AG04450 (cell line): ENCODE measurements at regions not wholly inside any gene's neighbourhood (a gene's known extent, or its start where the extent isn't known, plus 50 kb on each side); places are given as distances from the start of the nearest gene placed in this dataset.

ENCODE experiments used
- CTCF ChIA-PET: fragments of 300-600, 350-600 bp; formaldehyde crosslinking; extraction: SDS; loops from one replicate; lab custom pipeline; 2022; ENCODE audit warnings: antibody characterized with exemption, inconsistent platforms; lab: Charles Lee
- POLR2A ChIA-PET: fragments of 350-600 bp; formaldehyde crosslinking; extraction: SDS; loops from one replicate; lab custom pipeline; 2021; ENCODE audit warnings: antibody characterized with exemption, inconsistent platforms; lab: Yijun Ruan, JAX
- DNase-seq: peaks from one replicate; pipeline ENCODE4 v3.0.0-alpha.2; 2011; ENCODE audit warnings: low read depth, low spot score
- H3K27ac ChIP-seq: one replicate; pipeline ENCODE4 v1.5.1; 2012; ENCODE audit warnings: low read depth, low read length, control low read depth
- H3K27me3 ChIP-seq: one replicate; pipeline ENCODE4 v1.6.0; 2012; ENCODE audit warnings: low read length; ENCODE audit not compliant: control insufficient read depth, insufficient read depth
- H3K4me3 ChIP-seq: 2 replicates; pipeline ENCODE4 v1.5.1; 2011; ENCODE audit warnings: mild to moderate bottlenecking, low read depth, low read length, control low read depth
- H3K9me3 ChIP-seq: 2 replicates; pipeline ENCODE4 v1.5.1; 2012; ENCODE audit warnings: low read length; ENCODE audit not compliant: control insufficient read depth, insufficient read depth
- TF ChIP-seq, protein P1 (sequence below): IDR thresholded peaks from 2 replicates; pipeline ENCODE4 v1.5.1; 2011; ENCODE audit warnings: low read depth, low read length, control low read depth, inconsistent platforms

DNA sequence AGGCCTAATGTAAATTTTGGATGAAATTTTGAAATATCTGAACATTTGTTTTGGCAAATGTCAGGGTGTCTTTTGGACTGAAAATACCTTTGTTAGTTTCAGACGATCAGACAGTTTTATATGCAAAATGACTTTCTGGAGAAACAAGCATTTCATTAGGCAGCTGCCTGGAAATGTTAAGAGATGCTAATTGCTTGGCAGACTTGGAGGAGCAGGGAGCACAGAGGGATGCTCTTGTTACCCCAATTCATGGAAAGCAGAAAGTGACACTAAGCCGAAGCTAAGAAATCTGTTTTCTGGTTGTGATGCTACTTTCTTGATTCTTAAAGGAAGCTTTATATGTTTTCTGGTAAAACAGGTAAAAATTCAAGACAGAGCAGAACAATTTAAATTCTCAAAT, 204.3 kb upstream of the GBE1 start:
- Histone ChIP-seq H3K27ac (no peak overlapping the region), H3K9me3 (no peaks in the 10 kb centered on the region), H3K27me3 (no peaks in the 10 kb centered on the region), H3K4me3 (no peak overlapping the region)
- ChIA-PET CTCF (no interaction called here), POLR2A (no interaction called here)
- TF ChIP-seq, protein P1, sequence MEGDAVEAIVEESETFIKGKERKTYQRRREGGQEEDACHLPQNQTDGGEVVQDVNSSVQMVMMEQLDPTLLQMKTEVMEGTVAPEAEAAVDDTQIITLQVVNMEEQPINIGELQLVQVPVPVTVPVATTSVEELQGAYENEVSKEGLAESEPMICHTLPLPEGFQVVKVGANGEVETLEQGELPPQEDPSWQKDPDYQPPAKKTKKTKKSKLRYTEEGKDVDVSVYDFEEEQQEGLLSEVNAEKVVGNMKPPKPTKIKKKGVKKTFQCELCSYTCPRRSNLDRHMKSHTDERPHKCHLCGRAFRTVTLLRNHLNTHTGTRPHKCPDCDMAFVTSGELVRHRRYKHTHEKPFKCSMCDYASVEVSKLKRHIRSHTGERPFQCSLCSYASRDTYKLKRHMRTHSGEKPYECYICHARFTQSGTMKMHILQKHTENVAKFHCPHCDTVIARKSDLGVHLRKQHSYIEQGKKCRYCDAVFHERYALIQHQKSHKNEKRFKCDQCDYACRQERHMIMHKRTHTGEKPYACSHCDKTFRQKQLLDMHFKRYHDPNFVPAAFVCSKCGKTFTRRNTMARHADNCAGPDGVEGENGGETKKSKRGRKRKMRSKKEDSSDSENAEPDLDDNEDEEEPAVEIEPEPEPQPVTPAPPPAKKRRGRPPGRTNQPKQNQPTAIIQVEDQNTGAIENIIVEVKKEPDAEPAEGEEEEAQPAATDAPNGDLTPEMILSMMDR, result no peak
- DNase-seq, result no peak

DNA sequence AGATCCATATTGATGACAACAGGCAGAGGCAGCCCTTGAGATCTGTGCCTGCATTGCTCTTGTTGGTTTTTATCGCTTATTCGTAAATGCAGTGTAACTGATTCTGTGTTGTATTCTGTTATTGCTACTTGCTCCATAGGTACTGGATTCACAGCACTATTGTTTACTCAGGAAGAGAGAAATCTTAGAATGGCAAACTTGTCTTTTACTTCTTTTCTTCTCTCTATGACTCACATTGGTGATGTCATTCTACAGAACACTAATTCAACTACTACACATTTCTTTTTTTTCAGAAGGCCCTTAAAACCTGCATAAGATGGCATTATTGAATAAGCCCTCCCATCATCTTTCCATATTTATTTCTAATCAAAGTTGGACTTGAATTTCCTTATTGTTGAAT, 201.0 kb upstream of the GBE1 start:
- H3K9me3 ChIP-seq, result no peaks in the 10 kb centered on the region

DNA sequence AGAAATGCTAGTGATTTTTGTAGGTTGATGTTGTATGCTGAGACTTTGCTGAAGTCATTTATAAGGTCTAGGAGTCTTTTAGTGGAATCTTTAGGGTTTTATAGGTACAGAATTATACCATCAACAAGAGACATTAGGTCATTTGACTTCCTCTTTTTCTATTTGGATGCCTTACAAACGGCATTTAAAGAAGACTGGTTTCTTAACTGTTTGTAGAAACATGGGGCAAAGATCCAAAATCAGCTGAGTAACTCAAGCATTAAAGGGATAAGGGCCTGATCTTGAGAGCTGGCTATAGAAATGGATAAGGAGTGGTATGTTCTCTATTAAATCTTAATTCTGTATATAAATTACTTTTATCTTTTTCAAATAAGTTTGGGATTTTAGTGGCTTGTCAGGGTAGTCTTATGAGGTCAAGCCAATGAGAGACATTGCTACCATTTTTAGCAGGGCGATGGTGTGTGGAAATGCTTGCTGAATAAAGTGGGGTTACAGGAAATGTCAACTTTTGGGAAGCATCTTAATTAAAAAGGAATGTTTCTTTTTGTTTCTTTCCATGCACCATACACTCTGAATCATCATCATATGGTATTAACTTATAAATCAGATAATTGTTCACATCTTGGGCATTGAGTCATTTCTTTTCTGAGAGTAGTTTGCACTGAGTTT, 197.7 kb upstream of the GBE1 start:
- ChIA-PET POLR2A (no interaction called here), CTCF (no interaction called here)
- TF ChIP-seq, protein P1, result no peak
- Histone ChIP-seq H3K9me3 (no peaks in the 10 kb centered on the region), H3K27ac (no peak overlapping the region), H3K4me3 (no peak overlapping the region), H3K27me3 (no peaks in the 10 kb centered on the region)
- no peak for DNase-seq

More for the DNA sequence above, 201.0 kb upstream of the GBE1 start:
- ChIA-PET CTCF (no interaction called here), POLR2A (no interaction called here)
- Histone ChIP-seq H3K27ac (no peak overlapping the region), H3K4me3 (no peak overlapping the region), H3K27me3 (no peaks in the 10 kb centered on the region)
- TF ChIP-seq, protein P1, result no peak
- DNase-seq, result no peak

DNA sequence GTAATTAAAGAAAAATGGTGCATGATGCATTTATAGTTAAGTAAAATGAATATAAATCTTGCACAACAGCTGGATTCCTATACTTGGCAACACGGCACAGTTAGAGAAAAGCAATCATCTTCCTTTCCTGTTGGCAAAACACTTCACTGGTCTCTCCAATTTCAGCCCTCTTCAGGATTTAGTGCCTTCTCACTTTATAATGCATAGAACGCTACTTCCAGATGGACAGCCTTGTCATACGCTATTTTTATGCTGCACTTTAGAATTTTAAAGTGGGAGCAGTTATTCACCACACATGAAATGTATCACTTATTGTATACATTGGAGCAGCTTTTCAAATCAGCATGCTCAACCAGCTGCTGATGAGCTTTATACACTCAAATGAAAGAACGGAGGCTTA, 194.4 kb upstream of the GBE1 start:
- ChIA-PET POLR2A (no interaction called here), CTCF (no interaction called here)
- TF ChIP-seq, protein P1, result no peak
- no peaks in the 10 kb centered on the region for H3K27me3 ChIP-seq
- no peak for DNase-seq
- no peak overlapping the region for H3K27ac ChIP-seq
- H3K4me3 ChIP-seq, result no peak overlapping the region
- no peaks in the 10 kb centered on the region for H3K9me3 ChIP-seq

GRCh38 chr3:81953111-81953510, 191.7 kb upstream of the GBE1 start:
- Histone ChIP-seq H3K27me3 (no peaks in the 10 kb centered on the region), H3K9me3 (no peaks in the 10 kb centered on the region), H3K27ac (no peak overlapping the region), H3K4me3 (no peak overlapping the region)
- POLR2A ChIA-PET, result no interaction called here
- no peak for DNase-seq
- TF ChIP-seq, protein P1, result no peak
- CTCF ChIA-PET, result interaction anchor here (1.1 kb wide), 1 partner anchor 285 kb away, joined by 3 read pairs; no protein-coding TSS in a partner anchor
